Neuronal stem cell (in vitro differentiated cells): ENCODE measurements at regions not wholly inside any gene's neighbourhood (a gene's known extent, or its start where the extent isn't known, plus 50 kb on each side); places are given as distances from the start of the nearest gene placed in this dataset.

Source experiments
- DNase-seq: peaks from one replicate; pipeline ENCODE4 v3.0.0-alpha.2; 2013; ENCODE audit warnings: low spot score
- H2AFZ ChIP-seq: one replicate; pipeline ENCODE4 v1.6.1; 2013; ENCODE audit warnings: mild to moderate bottlenecking, low read length, inconsistent platforms
- H2AK5ac ChIP-seq: 2 replicates; pipeline ENCODE4 v1.6.1; 2013; ENCODE audit warnings: low read depth, mild to moderate bottlenecking, inconsistent platforms, low read length, moderate library complexity, mixed read lengths
- H2BK120ac ChIP-seq: 2 replicates; pipeline ENCODE4 v1.6.1; 2013; ENCODE audit warnings: low read depth, mild to moderate bottlenecking, inconsistent platforms, low read length, moderate library complexity, mixed read lengths
- H2BK12ac ChIP-seq: one replicate; pipeline ENCODE4 v1.6.1; 2013; ENCODE audit warnings: low read length, inconsistent platforms
- H2BK15ac ChIP-seq: 2 replicates; pipeline ENCODE4 v1.6.1; 2013; ENCODE audit warnings: mild to moderate bottlenecking, low read length, inconsistent platforms, mixed read lengths
- H2BK5ac ChIP-seq: one replicate; pipeline ENCODE4 v1.6.1; 2013; ENCODE audit warnings: inconsistent platforms, mild to moderate bottlenecking, low read length, moderate library complexity
- H3K14ac ChIP-seq: one replicate; pipeline ENCODE4 v1.6.1; 2013; ENCODE audit warnings: low read length, inconsistent platforms
- H3K18ac ChIP-seq: 2 replicates; pipeline ENCODE4 v1.6.1; 2013; ENCODE audit warnings: low read length, inconsistent platforms
- H3K23ac ChIP-seq: 2 replicates; pipeline ENCODE4 v1.6.1; 2013; ENCODE audit warnings: low read depth, mild to moderate bottlenecking, mixed read lengths, low read length, inconsistent platforms; ENCODE audit not compliant: poor library complexity
- H3K27ac ChIP-seq: replicated peaks from 3 replicates; pipeline ENCODE4 v1.5.1; 2013; ENCODE audit warnings: low read length, inconsistent platforms
- H3K27me3 ChIP-seq, 3 experiments: 2 replicates each; pipeline ENCODE4 v1.6.1; 2013; ENCODE audit warnings: low read length in 3 of 3, mild to moderate bottlenecking in 2 of 3, inconsistent platforms in 1 of 3, low read depth in 1 of 3, mixed read lengths in 1 of 3, moderate library complexity in 1 of 3; ENCODE audit not compliant: control insufficient read depth in 3 of 3, insufficient read depth in 3 of 3
- H3K36me3 ChIP-seq, 2 donors: replicated peaks in 1 of 2; 2 replicates each; pipeline ENCODE4 v1.6.1; 2013; ENCODE audit warnings: low read length in 2 of 2; ENCODE audit not compliant: control insufficient read depth in 2 of 2, insufficient read depth in 2 of 2
- H3K4ac ChIP-seq: 2 replicates; pipeline ENCODE4 v1.6.1; 2013; ENCODE audit warnings: inconsistent platforms, mild to moderate bottlenecking, low read length, moderate library complexity
- H3K4me1 ChIP-seq, 2 donors: 1 replicate in 1 of 2; 2 replicates in 1 of 2; pipeline ENCODE4 v1.6.1; 2013; ENCODE audit warnings: low read length in 2 of 2, low read depth in 1 of 2; ENCODE audit not compliant: control insufficient read depth in 2 of 2, insufficient read depth in 1 of 2
- H3K4me2 ChIP-seq: one replicate; pipeline ENCODE4 v1.6.1; 2013; ENCODE audit warnings: mild to moderate bottlenecking, low read length, inconsistent platforms; ENCODE audit not compliant: insufficient read depth, poor library complexity, severe bottlenecking
- H3K4me3 ChIP-seq, 2 donors: 2 replicates each; pipeline ENCODE4 v1.5.1; 2013; ENCODE audit warnings: low read length in 2 of 2, mild to moderate bottlenecking in 2 of 2, inconsistent platforms in 1 of 2, moderate library complexity in 1 of 2
- H3K79me1 ChIP-seq: one replicate; pipeline ENCODE4 v1.6.1; 2013; ENCODE audit warnings: low read depth, mild to moderate bottlenecking, inconsistent platforms, low read length, moderate library complexity
- H3K9ac ChIP-seq: one replicate; pipeline ENCODE4 v1.6.1; 2013; ENCODE audit warnings: mild to moderate bottlenecking, low read depth, low read length, inconsistent platforms; ENCODE audit not compliant: poor library complexity
- H3K9me3 ChIP-seq, 2 donors: replicated peaks in 1 of 2; 2 replicates each; pipeline versions ENCODE3 to v1.6.1; 2013; ENCODE audit warnings: low read length in 2 of 2, mild to moderate bottlenecking in 2 of 2, inconsistent platforms in 1 of 2, low read depth in 1 of 2, mixed read lengths in 1 of 2, moderate library complexity in 1 of 2; ENCODE audit not compliant: control insufficient read depth in 2 of 2, insufficient read depth in 1 of 2
- H4K8ac ChIP-seq: one replicate; pipeline ENCODE4 v1.6.1; 2013; ENCODE audit warnings: low read depth, mild to moderate bottlenecking, inconsistent platforms, low read length, moderate library complexity
- H4K91ac ChIP-seq: one replicate; pipeline ENCODE4 v1.6.1; 2013; ENCODE audit warnings: low read length, low read depth, mild to moderate bottlenecking, inconsistent platforms; ENCODE audit not compliant: poor library complexity
- WGBS, 2 donors: extraction: QIAGEN DNeasy Blood & Tissue Kit; methylation state at CpG; one replicate each; pipeline ENCODE4 v1.1.7; 2013; ENCODE audit warnings: missing lambda C conversion rate in 2 of 2, mixed read lengths in 1 of 2; ENCODE audit not compliant: insufficient read length in 2 of 2, insufficient replicate concordance in 1 of 2; ENCODE audit errors: extremely low coverage in 2 of 2; 5-methylcytosine and 5-hydroxymethylcytosine counted together

DNA sequence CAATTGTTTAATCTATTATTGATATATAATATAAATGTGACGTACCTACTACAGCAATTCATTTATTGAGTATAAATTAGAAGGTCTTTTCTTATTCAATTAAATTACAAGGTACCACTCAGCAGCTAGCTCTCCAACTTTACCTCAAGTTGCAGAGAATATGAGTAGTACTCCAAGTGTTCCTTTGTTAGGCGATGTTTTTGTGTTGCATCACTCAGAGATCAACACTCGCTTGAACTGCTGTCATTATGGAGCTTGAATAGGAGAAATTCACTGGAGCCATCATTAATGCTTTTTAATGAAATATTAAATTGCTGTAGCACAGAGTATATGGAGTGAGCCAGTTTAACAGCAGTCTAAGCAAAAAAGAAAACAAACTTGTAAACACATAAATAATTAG lies 320.0 kb downstream of the FSIP2 start:
- H2AK5ac ChIP-seq, result no peak overlapping the region

DNA sequence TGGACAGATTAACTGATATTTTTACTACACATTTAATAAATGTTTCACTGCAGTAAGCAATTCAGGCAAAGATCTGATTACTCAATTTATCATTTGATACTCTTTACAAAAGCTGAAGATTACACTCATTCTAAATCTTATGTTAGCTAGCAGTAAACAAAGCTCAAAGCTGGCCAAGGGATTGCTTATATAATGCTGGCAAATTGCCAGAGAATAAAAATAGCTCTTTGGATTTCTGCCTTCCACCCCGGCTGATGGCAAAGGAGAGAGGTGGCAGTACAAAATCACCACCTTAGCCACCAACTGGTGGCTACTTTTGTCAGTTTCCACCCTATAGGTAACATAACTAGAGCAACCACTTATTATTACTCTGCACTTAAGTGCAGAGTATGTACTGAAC lies 320.5 kb downstream of the FSIP2 start:
- no peak overlapping the region for H2BK12ac ChIP-seq
- H2AFZ ChIP-seq, result no peak overlapping the region
- no peak overlapping the region for H2BK5ac ChIP-seq
- H3K23ac ChIP-seq, result no peak overlapping the region
- H4K91ac ChIP-seq, result no peak overlapping the region
- no peak overlapping the region for H3K18ac ChIP-seq
- DNase-seq, result no peak
- no peak overlapping the region for H3K27ac ChIP-seq
- no CpG with 5 or more reads among the region's 1 CpG for WGBS, 2 donors
- H3K14ac ChIP-seq, result no peak overlapping the region
- no peak overlapping the region for H2BK15ac ChIP-seq
- no peaks in the 10 kb centered on the region for H3K79me1 ChIP-seq
- H3K4me1 ChIP-seq, result peaks cover 2 to 3% of the 10 kb centered on the region in 2 donors
- H3K36me3 ChIP-seq, result no peaks in the 10 kb centered on the region
- H3K4me3 ChIP-seq, result no peak overlapping the region
- H3K4me2 ChIP-seq, result no peak overlapping the region
- no peaks in the 10 kb centered on the region for H3K9me3 ChIP-seq
- H4K8ac ChIP-seq, result no peak overlapping the region
- H3K4ac ChIP-seq, result no peak overlapping the region
- H3K27me3 ChIP-seq, result no peaks in the 10 kb centered on the region
- no peak overlapping the region for H2AK5ac ChIP-seq
- H3K9ac ChIP-seq, result no peak overlapping the region
- no peak overlapping the region for H2BK120ac ChIP-seq

More for the DNA sequence above, 320.0 kb downstream of the FSIP2 start:
- no peak overlapping the region for H2BK5ac ChIP-seq
- no peak for DNase-seq
- H3K4me2 ChIP-seq, result no peak overlapping the region
- no peak overlapping the region for H3K23ac ChIP-seq
- no peak overlapping the region for H2BK15ac ChIP-seq
- no peak overlapping the region for H2AFZ ChIP-seq
- no peak overlapping the region for H3K4me3 ChIP-seq
- no peak overlapping the region for H2BK120ac ChIP-seq
- H3K18ac ChIP-seq, result no peak overlapping the region
- H4K8ac ChIP-seq, result no peak overlapping the region
- no peak overlapping the region for H3K9ac ChIP-seq
- no peaks in the 10 kb centered on the region for H3K27me3 ChIP-seq
- H3K9me3 ChIP-seq, result no peaks in the 10 kb centered on the region
- H3K14ac ChIP-seq, result no peak overlapping the region
- no peaks in the 10 kb centered on the region for H3K79me1 ChIP-seq
- H4K91ac ChIP-seq, result no peak overlapping the region
- no peak overlapping the region for H3K4ac ChIP-seq
- H3K36me3 ChIP-seq, result no peaks in the 10 kb centered on the region
- H3K27ac ChIP-seq, result no peak overlapping the region
- peaks cover 2 to 3% of the 10 kb centered on the region in 2 donors for H3K4me1 ChIP-seq
- WGBS, 2 donors, result no CpG with 5 or more reads among the region's 3 CpGs
- no peak overlapping the region for H2BK12ac ChIP-seq

DNA sequence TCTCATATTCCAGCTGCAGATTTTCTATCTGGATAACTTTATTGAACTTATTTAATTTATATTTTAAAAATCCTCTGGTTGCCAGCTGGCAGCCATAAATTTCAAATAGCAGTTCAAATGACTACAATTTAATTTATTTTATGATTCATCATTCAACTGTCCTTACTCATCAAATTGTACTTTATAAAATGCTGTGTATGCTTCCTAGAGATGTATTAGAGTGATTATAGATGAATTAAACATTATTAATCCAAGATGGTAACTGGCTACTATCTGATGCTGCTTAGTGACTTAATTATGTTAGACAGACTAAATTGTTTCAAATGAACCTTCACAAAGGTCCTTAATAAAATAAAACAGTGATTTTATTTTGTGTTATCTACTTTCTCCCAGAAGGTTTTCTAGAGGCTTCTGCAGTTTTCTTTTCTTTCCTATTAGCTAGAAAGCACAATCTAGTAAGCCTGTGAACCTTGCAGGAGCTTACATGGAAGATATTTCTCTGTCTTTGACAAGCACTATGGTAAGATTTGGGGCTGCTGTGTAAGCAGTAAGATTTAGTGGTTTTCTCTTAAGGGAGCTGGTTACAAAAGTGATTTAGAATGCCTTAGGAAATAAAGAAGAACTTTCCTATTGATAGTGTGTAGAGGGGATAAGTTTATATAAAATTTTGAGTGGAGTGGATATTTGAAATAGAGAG lies 322.3 kb downstream of the FSIP2 start:
- Histone ChIP-seq H3K9me3 (no peaks in the 10 kb centered on the region), H4K8ac (no peak overlapping the region), H3K14ac (no peak overlapping the region), H2BK5ac (no peak overlapping the region), H3K27me3 (no peaks in the 10 kb centered on the region), H3K79me1 (no peaks in the 10 kb centered on the region), H3K36me3 (no peaks in the 10 kb centered on the region), H2BK15ac (no peak overlapping the region), H3K27ac (no peak overlapping the region), H3K4ac (no peak overlapping the region), H3K23ac (no peak overlapping the region), H3K4me2 (no peak overlapping the region), H3K4me3 (no peak overlapping the region), H3K9ac (no peak overlapping the region), H2AK5ac (no peak overlapping the region), H2BK120ac (no peak overlapping the region), H4K91ac (no peak overlapping the region), H2AFZ (no peak overlapping the region), H2BK12ac (no peak overlapping the region), H3K18ac (no peak overlapping the region), H3K4me1 (peaks cover 2 to 3% of the 10 kb centered on the region in 2 donors)
- no peak for DNase-seq

DNA sequence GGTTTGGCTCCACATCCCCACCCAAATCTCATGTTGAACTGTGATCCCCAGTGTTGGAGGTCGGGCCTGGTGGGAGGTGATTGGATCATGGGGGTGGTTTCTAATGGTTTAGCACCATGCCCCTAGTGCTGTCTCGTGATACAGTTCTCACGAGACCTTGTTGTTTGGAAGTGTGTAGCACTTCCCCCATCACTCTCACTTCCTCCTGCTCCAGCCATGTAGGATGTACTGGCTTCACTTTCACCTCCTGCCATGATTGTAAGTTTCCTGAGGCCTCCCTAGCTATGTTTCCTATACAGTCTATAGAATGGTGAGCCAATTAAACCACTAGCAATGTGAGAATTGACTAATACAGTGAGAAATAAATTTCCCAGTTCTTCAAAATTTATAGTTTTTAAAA lies 325.9 kb downstream of the FSIP2 start:
- Histone ChIP-seq H4K8ac (no peak overlapping the region), H2BK12ac (no peak overlapping the region), H4K91ac (no peak overlapping the region), H2BK5ac (no peak overlapping the region), H2BK15ac (no peak overlapping the region), H3K27ac (no peak overlapping the region), H2AFZ (no peak overlapping the region), H3K23ac (no peak overlapping the region), H3K9me3 (no peaks in the 10 kb centered on the region), H3K14ac (no peak overlapping the region), H3K9ac (no peak overlapping the region), H3K27me3 (no peaks in the 10 kb centered on the region), H2AK5ac (no peak overlapping the region), H3K4me2 (no peak overlapping the region), H3K79me1 (no peaks in the 10 kb centered on the region), H3K4ac (no peak overlapping the region), H3K4me1 (peaks cover 3 to 5% of the 10 kb centered on the region in 2 donors), H3K18ac (no peak overlapping the region), H3K36me3 (no peaks in the 10 kb centered on the region), H2BK120ac (no peak overlapping the region), H3K4me3 (peak overlapping the region in 1 of 2 donors; percentile 30)
- DNase-seq, result no peak
- WGBS, 2 donors, result no CpG with 5 or more reads among the region's 3 CpGs
